HG03097 (cell line): ENCODE measurements at regions not wholly inside any gene's neighbourhood (a gene's known extent, or its start where the extent isn't known, plus 50 kb on each side); places are given as distances from the start of the nearest gene placed in this dataset.
"Not testable (repeated sequence)": the region's sequence is repeated elsewhere in the genome, so short reads cannot be mapped to it uniquely, and the experiment has no call there.

Experiments used
- ATAC-seq: cut with Tn5 transposase; IDR thresholded peaks from one replicate; pipeline ENCODE4 v1.9.1; 2021; ENCODE audit not compliant: unreplicated experiment, low FRiP score

- ATAC-seq: not testable (repeated sequence)
Measured at GRCh38 chr3:150270444-150270843, 137.7 kb upstream of the TSC22D2 start.

DNA sequence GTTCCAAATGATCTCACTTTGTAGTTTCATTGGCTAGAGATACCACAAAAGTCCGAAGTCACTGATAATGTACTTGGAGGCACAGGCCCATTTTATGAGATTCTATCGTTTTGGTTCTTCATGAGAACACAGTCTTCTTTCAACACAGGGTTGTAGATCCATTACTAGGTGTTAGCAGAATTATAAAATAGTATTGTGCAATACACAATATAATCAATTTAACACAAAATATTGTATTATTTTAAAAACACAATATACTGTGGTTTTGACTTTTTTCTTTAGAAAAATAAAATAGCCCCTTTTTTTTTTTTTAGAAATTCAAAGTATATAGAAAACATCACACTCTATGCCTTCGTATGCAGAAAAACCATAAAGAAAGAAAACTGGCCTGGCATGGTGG, 138.6 kb upstream of the TSC22D2 start:
- no peak for ATAC-seq

GRCh38 chr3:150268426-150269391, 139.4 kb upstream of the TSC22D2 start:
- ATAC-seq: no peak

GRCh38 chr3:150267288-150267687, 140.8 kb upstream of the TSC22D2 start:
- no peak for ATAC-seq

GRCh38 chr3:150265305-150265704, 142.8 kb upstream of the TSC22D2 start:
- ATAC-seq: no peak

DNA sequence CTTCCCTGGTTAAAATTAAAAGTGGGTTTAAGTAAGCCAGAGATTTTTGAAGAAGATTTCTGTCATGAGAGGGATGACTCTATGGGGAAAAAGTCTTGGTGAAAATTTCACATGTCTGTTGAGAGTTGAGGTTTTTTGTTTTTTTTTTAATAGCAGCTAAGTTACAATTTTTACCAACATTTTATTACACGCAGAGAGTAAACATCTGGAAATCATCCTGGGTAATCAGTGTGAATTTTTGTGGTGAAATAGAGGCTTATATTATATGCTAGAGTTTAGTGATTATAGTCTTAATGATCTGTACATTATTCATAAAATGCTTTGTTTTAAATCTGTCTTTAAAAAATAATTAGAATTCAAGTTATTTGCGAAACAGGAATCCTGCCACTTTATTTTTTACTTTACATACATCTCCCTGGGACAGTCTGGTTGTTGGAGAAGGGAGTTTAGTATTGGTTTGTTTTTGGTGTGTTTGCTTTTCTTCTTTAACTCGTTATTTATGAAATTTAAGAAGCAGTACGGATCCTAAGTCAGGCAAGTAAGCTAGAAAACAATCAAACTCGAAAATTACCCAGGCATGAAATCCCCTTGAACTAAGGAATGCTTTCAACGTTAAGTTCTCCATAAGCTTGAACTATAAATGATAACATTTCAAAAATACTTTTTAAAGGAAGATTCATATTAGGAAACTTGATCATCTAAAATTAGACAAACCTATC, 143.4 kb upstream of the TSC22D2 start:
- no peak for ATAC-seq

DNA sequence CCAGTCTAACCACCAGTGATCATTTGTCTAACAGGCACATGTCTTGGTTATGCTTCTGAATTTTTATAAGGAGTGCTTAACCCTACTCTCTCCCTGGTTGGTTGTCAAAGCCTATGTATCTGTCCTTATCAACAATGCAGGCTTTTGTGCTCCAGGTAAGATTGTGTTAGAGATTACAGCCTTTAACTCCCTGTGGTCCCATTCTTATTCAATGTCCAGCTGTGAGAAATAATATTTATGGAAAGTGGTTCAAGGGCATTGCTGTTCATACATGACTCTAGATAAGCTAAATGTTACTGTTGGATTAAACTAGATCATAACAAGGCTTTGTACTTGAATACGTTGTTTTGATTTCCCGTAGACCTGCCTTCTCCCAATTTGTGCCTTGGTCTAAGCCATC, 146.1 kb upstream of the TSC22D2 start:
- no peak for ATAC-seq

- no peak for ATAC-seq
Measured at GRCh38 chr3:150261418-150261817, 146.7 kb upstream of the TSC22D2 start.

GRCh38 chr3:150260398-150260710, 147.7 kb upstream of the TSC22D2 start:
- no peak for ATAC-seq

- ATAC-seq: no peak
Measured at GRCh38 chr3:150259526-150260397, 148.3 kb upstream of the TSC22D2 start.

- no peak for ATAC-seq
Measured at GRCh38 chr3:150256782-150257181, 151.3 kb upstream of the TSC22D2 start.

DNA sequence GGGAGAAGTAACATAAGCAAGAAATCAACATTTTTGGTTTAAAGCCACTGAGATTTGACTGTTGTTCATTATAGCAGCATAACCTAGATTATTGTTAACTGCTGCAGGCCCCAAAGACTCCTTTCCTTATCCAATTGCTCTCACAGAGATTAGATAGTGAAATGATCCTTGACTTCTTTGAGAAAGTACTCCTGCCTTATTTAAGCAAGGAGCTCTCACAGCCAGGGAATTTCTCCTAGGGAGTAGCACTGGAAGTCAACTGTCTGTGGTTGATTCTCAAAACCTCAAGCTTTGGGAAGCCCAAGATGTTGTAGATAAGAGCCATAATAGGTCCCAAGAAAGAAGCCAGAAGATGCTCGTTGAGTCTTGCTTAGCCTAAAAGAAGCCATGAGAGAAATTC, 151.8 kb upstream of the TSC22D2 start:
- no peak for ATAC-seq

DNA sequence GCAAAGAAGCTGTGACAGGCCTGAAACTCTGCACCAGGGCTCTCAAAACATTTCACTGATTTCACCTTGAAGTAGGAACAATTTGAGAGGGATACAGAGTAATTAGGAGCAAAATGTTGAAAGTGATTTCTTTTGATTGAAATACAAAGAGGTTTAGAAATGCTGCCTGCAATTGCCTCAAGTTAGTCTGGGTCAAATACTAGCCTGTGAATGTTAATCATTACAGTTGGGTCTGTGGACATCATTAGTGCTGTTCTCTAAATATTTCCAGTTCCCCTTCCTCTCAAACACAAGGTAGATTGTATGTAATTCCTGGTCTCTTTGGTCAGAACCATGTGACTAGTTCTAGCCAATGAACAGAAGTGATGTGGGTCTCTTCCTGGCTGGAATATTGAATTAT, 152.3 kb upstream of the TSC22D2 start:
- ATAC-seq: no peak

DNA sequence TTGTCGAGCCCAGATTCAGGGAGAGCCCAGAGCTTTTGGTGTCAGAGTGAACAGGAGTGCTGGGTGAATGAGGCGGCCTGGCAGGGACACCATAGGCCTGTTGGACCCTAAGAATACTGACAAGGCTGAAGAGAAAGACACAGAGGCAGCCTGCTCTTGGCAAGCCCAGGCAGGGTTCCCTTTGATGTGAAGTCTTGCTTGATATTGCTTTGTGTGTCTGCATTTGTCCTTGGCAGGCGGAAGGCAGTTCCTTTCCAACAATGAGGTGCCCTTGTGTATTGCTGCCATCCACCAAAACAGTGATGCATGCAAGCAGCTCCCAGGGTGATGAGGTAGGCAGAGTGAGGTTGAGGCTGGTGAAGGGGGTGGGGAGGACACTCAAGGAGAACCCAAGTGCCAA, 152.7 kb upstream of the TSC22D2 start:
- ATAC-seq: no peak

- no peak for ATAC-seq
Measured at GRCh38 chr3:150254309-150254708, 153.8 kb upstream of the TSC22D2 start.

DNA sequence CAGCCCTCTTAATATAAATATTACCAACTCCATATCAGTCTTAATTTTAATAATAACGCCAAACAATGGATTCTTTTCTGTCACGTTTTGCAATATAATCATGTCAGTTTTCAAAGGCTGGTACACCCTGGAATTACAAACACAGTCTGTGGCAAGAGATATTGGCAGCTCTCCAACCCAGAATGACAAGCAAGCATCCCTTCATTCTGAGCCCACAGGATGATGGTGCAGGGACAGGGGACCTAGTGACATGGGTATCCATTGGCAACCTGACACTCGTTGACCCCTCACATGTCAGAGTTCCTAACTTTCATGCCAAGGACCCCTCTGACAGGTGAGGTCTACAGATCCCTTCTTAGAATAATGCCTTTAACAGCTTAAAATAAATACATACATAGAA, 154.5 kb upstream of the TSC22D2 start:
- ATAC-seq: no peak

- no peak for ATAC-seq
Measured at GRCh38 chr3:150252462-150252861, 155.6 kb upstream of the TSC22D2 start.

DNA sequence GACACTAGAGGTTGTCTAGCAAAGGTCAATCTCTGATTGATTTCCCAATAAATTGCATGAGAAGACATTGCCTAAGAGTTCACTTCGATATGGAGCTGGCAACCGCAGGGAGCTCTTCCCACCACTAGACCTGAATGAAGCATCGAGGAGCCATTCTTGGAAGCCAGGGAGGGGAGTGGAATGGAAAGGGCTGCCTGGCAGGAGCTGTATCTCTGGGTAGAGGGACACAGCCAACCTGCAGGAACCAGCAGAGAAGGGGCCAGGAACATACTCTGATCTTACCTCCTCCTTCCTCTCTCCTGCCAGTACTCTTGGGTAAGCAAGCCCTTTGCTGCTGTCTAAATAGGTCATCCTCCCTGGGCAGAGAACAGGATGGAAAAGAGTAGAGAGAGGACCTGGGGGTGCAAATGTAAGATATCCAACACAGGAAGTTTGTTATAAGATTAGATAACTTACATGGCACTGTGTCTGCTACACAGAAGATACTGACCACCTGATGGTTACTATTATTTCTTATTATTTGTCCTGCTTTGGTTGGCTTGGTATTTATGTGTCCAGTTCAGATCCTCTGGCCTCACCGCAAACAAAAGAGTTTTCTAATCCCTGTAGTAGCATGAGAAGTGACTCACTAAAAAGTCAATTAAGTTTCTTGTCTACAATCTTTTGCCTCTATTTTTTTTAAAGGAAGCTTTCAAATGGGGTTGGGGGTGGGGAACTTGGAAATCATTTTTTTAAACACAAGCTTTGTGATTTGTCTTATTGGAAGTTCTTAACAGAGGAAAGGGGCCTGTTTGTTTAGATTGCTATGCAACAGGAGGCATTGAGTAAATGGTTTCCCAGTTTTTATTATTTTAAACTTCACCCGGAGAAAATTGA, 156.7 kb upstream of the TSC22D2 start:
- ATAC-seq: no peak

DNA sequence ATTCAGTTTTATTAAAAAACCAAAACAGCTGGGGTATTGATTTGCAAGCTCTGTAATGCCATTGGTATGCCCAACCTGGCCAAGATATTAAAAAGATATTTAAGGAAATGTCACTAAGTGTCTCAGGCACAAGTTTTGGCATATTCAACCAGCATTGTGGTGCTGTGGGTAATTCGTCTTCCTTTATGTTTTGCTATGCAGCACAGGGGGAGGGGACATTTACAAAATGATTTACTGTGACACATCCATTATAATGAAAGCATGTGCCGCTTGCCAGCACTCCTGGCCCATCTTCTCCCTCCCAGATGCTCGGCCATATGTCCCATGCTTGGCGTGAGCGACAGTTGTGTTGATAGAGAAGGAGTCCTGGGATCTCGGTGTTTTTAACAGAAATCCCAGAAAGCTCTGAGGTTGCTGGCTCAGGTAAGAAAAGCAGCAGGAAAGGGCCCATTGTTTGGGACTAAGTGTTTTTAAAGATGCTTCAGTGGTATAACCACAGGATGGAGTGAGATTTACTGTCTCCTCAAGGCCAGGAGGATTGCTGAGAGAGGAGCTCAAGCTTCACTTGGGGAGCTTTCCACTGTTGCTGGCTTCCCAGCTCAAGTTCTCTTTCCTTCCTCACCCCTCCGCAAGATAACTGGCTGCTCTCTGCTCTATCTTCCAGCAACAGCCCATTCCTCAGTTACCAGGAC, 158.2 kb upstream of the TSC22D2 start:
- no peak for ATAC-seq
